ENCODE measurements at regions not wholly inside any gene's neighbourhood (a gene's known extent, or its start where the extent isn't known, plus 50 kb on each side); places are given as distances from the start of the nearest gene placed in this dataset.
"Not testable (repeated sequence)": the region's sequence is repeated elsewhere in the genome, so short reads cannot be mapped to it uniquely, and the experiment has no call there.

DNA sequence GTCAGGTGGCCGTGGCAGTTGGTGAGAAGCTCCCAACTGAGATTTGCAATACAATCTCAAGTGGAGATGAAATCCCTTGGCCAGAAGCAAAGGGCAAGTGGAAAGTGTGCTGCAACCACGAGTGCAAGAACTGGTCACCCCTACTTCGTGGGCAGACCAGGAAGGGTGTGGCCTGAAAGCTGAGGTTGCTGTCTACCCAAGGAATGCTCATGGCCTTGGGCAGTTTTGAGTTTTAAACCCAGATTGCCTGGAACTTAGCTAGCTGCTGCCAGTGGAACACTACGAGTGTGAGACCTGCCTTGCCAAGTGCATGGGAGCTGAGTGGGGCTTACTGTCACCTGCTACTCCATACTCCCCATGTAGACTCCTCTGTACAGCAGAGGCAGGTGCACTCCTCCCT lies 113.3 kb upstream of the FAT3 start:
- DNase-seq (ENCODE audit: low spot score), result no peak

DNA sequence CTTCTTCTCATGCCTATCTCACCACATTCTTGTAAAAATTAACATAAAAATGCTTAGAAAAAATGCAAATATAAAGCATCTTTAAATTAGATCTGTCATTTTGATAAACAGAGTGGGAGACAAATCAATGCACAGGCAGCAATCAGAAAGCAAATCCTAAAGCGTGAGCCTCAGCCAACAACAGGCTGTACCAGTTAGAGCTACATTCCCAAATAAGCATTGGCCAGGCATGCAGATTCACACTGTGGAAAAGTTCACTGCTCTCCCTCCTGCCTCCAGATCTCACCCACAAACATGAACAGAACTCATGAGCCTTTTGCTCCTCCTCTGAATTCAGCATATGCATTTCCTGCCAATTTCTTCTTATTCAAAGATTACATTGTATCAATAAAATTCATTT lies 115.2 kb upstream of the FAT3 start:
- no peak for DNase-seq (ENCODE audit: low spot score)

DNA sequence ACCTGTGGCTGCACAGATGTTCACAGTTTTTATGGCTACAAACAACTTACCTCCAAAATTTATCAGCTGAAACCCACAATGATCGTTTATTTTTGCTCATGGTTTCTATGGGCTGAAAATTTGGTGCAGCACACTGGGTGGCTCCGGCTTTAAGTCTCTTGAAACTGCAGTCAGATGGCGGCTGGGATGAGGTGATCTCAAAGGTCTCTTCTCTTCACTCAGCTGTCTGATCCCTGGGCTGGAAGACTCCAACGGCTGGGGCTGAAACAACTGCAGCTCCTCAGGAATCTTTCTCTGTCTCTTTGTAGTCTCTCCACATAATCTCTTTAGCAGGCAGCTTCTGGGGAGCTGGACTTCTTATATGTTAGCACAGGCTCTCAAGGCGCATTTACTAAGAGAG lies 117.3 kb upstream of the FAT3 start:
- no peak for DNase-seq (ENCODE audit: low spot score)

DNA sequence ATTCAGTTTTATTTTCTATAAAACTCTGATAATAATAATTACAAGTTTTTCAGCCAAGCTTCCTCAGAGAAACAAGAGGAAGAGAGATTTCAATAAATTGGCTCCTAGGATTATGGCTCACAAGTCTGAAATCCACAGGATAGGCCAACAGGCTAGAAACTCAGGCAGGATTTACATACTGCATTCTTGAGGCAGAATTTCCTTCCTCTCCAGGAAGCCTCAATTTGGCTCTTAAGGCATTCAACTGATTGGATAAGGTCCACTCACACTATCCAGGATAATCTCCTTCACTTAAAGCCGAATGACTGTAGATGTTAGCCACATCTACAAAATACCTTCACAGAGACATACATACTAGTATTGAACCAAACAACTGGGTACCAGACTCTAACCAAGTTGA lies 120.3 kb upstream of the FAT3 start:
- DNase-seq (ENCODE audit: low spot score), result no peak

DNA sequence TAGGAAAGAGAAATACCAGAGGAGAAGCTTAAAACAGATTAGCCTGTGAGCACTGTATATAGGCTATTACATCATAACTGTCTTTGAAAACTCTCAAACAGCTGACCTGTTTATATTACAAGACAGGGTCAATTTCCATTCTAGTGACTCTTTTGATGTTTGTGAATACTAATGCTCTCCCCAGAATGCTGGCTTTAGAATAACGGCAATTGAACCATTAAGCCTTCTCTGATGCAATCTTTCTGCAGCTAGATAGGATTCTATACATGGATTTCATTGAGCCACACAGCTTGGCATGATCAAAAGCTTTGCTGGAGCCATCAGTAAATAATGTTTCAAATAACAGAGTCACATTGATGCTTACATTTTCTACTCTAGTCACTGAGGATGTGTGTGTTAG lies 122.7 kb upstream of the FAT3 start:
- no peak for DNase-seq (ENCODE audit: low spot score)

DNA sequence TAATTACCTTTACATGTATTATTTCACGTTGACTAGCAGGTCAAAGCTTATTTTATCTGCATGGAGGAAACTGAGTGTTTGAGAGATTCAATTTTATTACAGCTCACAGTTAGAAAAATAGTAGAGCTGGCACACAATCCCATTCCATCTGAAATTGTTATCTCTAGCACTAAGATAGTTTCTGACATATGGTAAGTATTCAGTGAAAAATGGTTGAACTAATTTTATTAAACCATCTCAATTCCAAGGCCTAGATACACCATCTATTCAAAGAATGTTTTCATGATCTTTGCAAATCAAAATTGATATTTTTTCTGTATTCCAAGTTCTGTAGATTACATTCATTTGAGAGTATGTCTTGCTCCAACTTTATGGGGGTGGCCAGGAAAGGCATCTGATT lies 125.4 kb upstream of the FAT3 start:
- DNase-seq (ENCODE audit: low spot score), result no peak

DNA sequence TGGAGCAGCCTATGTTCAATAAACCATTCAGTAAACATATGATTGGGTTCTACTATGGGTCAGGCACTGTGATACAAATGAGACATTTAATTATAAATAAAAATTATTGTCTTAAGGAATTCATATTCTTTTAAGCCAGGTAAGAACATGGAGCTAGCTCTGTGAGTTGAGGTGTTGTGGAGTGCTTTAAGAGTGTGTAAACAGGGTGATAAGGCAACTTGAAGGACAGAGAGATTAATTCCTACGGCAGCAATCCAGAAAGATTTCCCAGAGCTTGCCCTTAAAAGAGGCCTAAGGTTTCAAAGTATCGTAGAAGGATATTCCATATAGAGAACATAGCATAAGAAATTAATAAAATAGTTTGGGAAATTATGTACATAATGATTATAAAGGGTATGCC lies 126.4 kb upstream of the FAT3 start:
- DNase-seq (ENCODE audit: low spot score), result no peak

DNA sequence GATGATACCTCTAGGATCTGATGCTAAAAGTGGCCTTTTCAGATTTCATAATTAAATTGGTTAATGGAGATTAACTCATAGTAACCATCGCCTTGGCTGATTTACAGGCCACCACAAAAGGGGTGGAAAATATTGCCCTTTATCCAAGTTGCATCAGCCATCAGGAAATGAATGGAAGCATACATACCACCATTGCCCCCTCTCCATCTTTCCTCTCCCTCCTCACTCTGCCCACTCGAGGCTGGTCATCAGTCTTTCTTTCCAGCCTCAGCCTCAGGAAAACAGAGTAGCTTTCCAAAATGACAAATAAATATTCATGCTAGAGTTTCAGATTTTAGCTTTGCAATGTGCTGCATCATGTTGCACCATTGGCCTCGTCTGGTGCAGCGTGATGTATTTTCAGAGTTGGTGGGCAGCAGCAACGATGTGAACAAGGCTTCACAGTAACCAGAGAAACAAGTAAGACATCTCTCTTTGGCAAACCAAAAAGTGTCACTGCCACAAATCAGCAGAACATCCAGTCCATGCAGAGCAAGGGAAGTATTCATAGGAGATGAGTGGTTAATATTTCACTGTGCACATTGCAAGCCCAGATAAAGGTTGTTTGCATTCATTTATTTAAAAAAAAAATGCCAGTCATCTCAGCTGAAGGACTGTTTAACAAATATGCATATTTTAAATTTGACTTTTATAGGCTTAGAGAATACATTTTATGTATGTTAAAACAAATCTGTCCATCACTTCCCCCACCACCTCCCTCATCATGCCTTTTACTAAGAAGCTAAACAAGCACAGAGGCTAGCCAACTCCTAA lies 136.7 kb upstream of the FAT3 start:
- DNase-seq (ENCODE audit: low spot score), result no peak

DNA sequence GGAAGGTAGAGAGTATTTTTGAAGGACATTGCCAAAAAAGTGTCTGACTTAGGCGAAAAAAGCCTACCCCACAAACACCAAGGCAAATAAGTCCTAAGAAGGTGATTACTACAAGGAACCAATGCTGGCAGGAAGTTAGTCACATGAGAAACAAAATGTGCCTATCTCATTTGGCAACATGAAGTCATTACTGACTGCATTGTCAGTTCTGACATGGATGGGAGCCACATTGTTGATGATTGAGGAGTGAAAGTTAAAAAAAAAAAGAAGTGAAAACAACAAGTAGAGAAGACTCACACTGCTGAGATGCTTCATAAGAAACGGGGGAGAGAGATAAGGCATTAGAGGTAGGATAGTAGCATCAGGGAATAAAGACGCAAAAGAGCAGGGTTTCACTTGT lies 141.5 kb upstream of the FAT3 start:
- no peak for DNase-seq (ENCODE audit: low spot score)

DNA sequence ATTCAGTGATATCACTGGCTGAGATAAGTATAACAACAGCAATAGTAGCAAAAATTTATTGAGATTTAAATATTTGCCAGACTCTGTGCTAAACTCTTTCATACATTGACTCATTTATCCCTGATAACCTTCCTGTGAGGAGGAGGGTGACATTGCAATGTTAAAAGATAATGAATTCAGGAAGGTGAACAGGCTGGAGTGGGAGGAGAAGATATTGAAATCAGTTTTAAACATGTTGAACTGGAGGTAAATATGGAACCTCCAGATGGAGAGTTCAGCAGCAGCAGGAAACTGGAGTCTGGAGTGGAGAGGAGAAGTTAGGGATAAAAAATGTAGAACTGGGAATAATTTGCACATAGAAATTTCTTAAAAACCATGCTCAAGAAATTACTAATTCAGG lies 142.0 kb upstream of the FAT3 start:
- no peak for DNase-seq (ENCODE audit: low spot score)

DNA sequence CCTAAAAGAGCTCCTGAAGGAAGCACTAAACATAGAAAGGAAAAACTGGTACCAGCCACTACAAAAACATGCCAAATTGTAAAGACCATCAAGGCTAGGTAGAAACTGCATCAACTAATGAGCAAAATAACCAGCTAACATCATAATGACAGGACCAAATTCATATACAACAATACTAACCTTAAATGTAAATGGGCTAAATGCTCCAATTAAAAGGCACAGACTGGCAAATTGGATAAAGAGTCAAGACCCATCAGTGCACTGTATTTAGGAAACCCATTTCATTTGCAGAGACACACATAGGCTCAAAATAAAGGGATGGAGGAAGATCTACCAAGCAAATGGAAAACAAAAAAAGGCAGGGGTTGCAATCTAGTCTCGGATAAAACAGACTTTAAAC lies 150.1 kb upstream of the FAT3 start:
- DNase-seq (ENCODE audit: low spot score), result not testable (repeated sequence)

DNA sequence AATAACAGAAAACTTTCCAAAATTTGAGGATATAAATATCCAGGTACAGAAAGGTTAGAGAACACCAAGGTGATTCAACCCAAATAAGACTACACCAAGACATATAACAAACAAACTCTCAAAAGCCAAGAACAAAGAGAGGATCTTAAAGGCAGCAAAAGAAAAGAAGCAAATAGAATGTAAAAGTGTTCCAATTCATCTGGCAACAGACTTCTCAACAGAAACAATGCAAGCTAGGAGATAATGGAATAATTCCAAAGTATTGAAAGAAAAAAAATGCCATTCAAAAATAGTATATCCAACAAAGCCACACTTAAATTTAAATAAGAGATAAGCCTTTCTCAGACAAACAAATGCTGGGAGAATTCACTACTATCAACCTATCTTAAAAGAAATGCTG lies 153.0 kb upstream of the FAT3 start:
- no peak for DNase-seq (ENCODE audit: low spot score)

DNA sequence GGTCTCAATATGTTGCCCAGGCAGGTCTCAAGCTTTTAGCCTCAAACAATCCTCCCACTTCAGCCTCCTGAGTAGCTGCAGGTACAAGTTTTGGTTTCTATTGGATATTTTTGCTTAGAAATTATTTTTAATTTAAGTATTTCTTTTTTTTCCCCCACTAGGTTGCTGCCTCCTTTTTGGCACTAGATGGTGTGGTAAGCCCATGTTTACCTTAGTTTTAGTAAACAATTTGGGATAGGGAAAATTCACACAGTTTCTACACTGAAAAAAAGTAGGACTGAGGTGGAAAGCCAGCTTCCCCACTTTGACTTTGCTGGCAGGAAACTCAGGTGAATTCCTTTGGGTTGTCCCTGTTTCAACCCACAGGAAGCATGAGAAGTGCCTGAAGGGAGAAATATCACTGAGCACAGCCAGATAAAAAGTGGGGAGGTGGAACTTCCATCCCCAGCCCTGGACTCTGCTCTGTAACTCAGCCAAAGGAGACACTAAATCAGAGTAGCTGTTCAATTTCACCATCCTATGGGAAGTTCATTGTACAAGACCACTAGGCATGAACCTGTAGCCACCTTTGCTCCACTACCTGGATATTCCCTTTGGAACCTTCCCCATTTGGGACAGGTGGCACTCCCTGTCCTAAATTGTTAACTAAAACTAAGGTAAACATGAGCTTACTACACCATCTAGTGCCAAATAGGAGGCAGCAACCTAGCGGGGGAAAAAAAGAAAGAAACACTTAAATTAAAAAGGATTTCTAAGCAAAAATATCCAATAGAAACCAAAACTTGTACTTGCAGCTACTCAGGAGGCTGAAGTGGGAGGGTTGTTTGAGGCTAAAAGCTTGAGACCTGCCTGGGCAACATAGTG lies 154.4 kb upstream of the FAT3 start:
- no peak for DNase-seq (ENCODE audit: low spot score)

DNA sequence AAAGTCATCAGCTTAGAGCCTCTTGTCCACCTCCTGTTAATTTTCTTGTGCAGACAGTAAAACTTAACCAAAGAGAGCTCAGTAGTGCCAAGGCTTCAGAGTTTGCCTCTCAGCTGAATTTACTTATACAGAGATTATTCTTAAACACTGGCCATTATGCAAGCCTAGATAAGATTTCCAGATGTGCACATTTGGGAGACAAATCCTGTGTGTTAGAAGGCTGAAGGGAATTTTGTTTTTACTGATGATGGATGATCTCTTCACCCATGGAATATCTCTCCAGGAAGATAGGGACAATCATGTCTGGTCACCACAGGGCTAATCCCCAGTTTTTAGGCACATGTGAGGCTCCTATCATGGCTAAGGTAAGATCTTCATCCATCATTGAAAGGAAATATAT lies 157.6 kb upstream of the FAT3 start:
- DNase-seq (ENCODE audit: low spot score), result no peak

DNA sequence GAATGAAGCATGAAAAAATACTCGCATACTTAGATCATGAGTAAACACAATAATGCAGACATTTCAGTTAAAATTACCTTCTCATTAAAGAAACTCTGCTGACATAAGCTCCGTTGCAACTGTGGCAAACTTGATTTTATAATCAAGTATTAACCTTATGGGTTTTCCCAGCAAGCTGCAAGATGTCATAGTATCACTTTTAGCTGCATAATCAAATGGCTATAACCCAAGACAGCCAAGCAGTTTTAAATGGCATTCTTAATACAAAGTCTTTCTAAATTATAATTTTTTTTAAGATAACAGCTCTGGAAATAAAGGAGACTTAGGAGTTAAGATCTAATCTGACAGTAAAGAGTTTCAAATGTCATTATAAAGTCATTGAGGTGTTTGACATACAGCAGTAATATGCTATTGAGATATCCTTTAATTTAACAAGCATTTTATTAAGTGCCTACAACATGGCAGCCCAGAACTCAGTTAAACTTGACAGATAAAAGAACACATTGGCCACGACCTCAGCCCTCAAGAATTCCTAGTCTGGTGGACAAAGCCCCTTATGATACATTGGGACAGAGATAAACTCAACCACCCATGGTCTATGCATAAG lies 163.1 kb upstream of the FAT3 start:
- DNase-seq (ENCODE audit: low spot score), result no peak

DNA sequence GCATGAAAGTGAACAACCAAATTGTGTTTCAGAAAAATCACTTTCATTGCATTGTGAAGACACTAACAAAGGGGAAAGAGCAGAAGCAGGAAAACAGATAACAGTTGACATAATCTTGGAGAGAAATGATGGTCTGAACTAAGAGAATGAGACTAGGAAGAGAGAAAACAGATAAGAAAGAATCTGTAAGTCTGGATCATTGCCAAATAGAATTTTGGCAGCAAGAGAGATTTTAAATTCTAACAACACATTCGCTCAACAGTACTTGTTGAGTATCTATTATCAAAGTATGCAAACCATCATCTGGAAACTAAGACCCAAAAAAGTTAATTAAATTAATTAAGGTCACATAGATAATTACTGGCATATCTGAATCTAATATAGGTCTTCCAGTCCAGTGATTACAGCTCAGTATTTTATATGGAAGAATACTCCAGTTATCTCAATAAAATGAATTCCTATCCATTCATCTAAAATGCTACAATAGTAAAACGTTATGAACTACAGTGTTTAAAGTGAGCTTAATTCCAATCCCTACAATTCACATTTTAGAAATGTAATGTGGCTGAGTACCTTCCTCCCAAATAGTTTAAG lies 166.7 kb upstream of the FAT3 start:
- DNase-seq (ENCODE audit: low spot score), result no peak

DNA sequence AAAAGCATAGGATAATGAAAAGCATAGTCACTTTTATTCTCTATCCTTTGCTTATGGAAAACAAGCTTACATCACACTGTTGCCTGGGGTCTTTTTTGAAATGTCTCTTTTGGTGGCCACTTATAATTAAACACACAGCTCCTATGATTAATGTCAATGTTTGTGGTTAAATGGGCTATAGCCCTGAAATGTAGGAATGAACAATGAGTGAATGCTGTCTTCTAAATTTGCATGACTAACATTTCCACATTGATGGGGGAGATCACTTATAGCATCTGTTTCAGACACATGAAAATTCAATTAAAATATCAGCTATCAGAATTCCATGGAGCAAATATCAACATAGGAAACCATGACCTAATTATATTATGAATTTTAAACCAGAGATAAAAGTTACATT lies 171.4 kb upstream of the FAT3 start:
- no peak for DNase-seq (ENCODE audit: low spot score)

DNA sequence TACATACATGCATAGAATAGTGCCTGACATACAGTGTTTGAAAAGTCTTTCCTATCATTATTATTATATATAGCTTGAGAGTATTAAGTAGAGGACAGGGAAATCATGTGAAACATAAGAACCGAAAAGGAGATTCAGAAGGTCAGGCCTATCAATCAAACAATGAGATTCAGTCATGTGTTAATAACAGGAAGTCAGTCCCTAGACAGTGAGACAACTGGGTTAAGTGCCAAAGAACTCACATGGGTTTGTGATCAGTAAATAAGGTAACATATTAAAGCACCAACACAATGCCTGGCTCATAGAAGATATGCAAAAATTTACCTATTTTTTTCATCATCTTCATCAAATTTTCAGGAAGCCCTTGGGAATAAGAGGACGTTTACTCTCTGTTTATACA lies 174.3 kb upstream of the FAT3 start:
- DNase-seq (ENCODE audit: low spot score), result peak; percentile 26

DNA sequence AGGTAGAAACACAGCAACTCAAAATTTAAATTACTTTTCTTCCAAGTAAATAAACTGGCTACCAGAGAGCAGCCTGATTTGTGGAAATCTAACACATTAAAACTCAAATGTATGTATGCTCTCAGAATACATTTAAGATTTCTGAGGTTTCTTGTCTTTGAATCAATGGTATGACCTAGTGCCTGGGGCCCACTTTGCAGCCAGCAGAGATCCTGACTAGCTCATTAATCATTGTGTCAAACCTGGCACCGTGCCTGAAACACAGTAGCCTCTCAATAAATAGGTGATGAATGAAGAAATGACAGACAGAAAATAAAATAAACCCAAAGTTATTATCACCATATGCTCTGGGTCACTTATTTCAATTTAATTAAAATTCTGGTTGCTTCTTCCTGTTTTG lies 176.2 kb upstream of the FAT3 start:
- DNase-seq (ENCODE audit: low spot score), result no peak

DNA sequence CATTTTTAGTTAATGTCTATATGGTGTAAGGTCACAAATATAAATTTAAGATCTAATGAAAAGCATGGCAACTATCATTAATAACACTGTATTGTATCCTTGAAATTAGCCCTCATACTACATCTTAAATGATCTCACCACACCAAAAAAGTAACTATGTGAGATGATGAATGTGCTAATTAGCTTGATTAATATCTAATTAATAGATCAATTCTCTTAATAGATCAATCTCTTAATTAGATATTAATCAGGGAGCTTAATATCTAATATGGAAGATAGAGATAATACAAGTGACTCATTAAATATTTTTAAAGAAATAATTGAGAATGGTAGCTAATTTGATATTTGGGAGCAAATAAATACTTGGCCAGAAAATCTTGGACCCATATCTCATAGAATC lies 178.5 kb upstream of the FAT3 start:
- no peak for DNase-seq (ENCODE audit: low spot score)

DNA sequence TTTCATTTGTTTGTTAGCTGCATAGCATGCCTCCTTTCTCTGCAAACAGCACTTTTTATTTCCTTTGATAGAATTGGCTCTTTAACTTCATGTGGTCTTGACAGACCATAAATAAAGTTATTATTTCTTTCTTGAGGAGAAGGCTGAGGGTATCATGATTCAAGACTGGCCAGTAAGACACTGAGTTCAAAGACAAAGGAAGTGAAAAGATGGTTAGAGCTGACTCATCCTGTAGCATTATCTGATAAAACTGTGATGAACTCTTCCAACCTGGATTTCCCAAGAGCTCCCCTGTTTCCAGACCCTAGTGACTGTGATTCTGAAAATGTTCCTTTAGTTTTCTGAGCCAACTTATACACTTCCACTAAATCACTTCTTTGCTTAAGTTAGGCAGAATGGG lies 179.3 kb upstream of the FAT3 start:
- no peak for DNase-seq (ENCODE audit: low spot score)

DNA sequence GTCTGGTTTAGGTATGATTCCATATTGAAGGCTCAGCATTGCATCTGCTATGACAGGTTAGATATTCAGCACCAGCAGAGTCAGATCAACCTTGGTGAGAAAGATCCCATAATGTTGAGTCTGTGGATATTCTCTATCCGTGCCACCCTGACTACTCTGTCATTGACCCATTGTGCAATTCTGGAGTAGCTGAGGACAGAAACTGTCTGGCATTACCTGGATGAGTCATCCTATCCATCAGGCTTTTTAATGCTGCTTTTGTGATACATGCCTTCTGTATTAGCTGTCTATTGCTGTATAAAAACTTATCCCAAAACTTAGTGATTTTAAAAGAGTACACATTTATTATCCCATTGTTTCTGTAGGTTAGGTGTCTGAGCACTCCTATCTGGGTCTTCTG lies 189.1 kb upstream of the FAT3 start:
- DNase-seq (ENCODE audit: low spot score), result no peak

DNA sequence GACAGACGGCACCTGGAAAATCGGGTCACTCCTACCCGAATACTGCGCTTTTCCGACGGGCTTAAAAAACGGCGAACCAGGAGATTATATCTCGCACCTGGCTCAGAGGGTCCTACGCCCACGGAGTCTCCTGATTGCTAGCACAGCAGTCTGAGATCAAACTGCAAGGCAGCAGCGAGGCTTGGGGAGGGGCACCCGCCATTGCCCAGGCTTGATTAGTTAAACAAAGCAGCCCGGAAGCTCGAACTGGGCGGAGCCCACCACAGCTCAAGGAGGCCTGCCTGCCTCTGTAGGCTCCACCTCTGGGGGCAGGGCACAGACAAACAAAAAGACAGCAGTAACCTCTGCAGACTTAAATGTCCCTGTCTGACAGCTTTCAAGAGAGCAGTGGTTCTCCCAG lies 197.5 kb upstream of the FAT3 start:
- not testable (repeated sequence) for DNase-seq (ENCODE audit: low spot score)

All from mucosa of gallbladder (tissue), 1 donor.